IMR-90 (cell line): ENCODE measurements at regions not wholly inside any gene's neighbourhood (a gene's known extent, or its start where the extent isn't known, plus 50 kb on each side); places are given as distances from the start of the nearest gene placed in this dataset.

Experiments used
- ATAC-seq: fragments of 200-7000 bp; cut with Tn5 transposase; 2 replicates; pipeline ENCODE4 v1.9.1; 2020; ENCODE audit warnings: low read depth, mild to moderate bottlenecking, moderate library complexity
- BruUV-seq: library from RNA; stranded (reverse); fragments of 400-500 nt; replicated peaks from 2 replicates; lab custom pipeline; 2021; lab: Mats Ljungman, UMichigan
- CTCF ChIA-PET: fragments of 300-600 bp; formaldehyde crosslinking; extraction: SDS; loops from one replicate; lab custom pipeline; 2021; ENCODE audit warnings: antibody characterized with exemption; lab: Yijun Ruan, JAX
- POLR2A ChIA-PET: fragments of 300-600 bp; sonication (Branson Sonifier 250); formaldehyde crosslinking; loops from one replicate; lab custom pipeline; 2022; ENCODE audit warnings: antibody characterized with exemption; ENCODE audit not compliant: unreplicated experiment; lab: Charles Lee
- DNase-seq: peaks from one replicate; pipeline ENCODE4 v3.0.0; 2013
- H2AFZ ChIP-seq: replicated peaks from 2 replicates; pipeline ENCODE3; 2013; ENCODE audit warnings: low read length, mild to moderate bottlenecking; ENCODE audit not compliant: poor library complexity
- H2AK5ac ChIP-seq: 2 replicates; pipeline ENCODE4 v1.6.1; 2013; ENCODE audit warnings: low read depth, low read length, inconsistent platforms
- H2AK9ac ChIP-seq: replicated peaks from 2 replicates; pipeline ENCODE3; 2013; ENCODE audit warnings: mild to moderate bottlenecking, low read depth, low read length, moderate library complexity; ENCODE audit not compliant: poor library complexity
- H2BK120ac ChIP-seq: 2 replicates; pipeline ENCODE4 v1.6.1; 2013; ENCODE audit warnings: low read depth, low read length, inconsistent platforms
- H2BK15ac ChIP-seq: 3 replicates; pipeline ENCODE4 v1.6.1; 2013; ENCODE audit warnings: low read depth, low read length, inconsistent platforms
- H2BK20ac ChIP-seq: 2 replicates; pipeline ENCODE4 v1.6.1; 2013; ENCODE audit warnings: low read depth, mild to moderate bottlenecking, inconsistent platforms, low read length, moderate library complexity
- H2BK5ac ChIP-seq: 2 replicates; pipeline ENCODE4 v1.6.1; 2013; ENCODE audit warnings: mild to moderate bottlenecking, low read depth, low read length, inconsistent platforms; ENCODE audit not compliant: poor library complexity, severe bottlenecking
- H3K14ac ChIP-seq: replicated peaks from 2 replicates; pipeline ENCODE4 v1.6.1; 2013; ENCODE audit warnings: low read depth, low read length, inconsistent platforms
- H3K18ac ChIP-seq: 2 replicates; pipeline ENCODE4 v1.6.1; 2013; ENCODE audit warnings: low read depth, low read length, control low read depth
- H3K23ac ChIP-seq: 2 replicates; pipeline ENCODE4 v1.6.1; 2013; ENCODE audit warnings: low read depth, low read length, inconsistent platforms
- H3K27ac ChIP-seq: 2 replicates; pipeline ENCODE4 v1.5.1; 2013; ENCODE audit warnings: mild to moderate bottlenecking, control low read depth, low read length; ENCODE audit not compliant: insufficient read depth
- H3K27me3 ChIP-seq: 2 replicates; pipeline ENCODE4 v1.6.1; 2013; ENCODE audit warnings: low read length; ENCODE audit not compliant: control insufficient read depth, insufficient read depth
- H3K36me3 ChIP-seq: 2 replicates; pipeline ENCODE4 v1.6.1; 2013; ENCODE audit warnings: low read length, mixed read lengths; ENCODE audit not compliant: control insufficient read depth, insufficient read depth
- H3K4ac ChIP-seq: 2 replicates; pipeline ENCODE4 v1.6.1; 2013; ENCODE audit warnings: low read depth, low read length, inconsistent platforms
- H3K4me1 ChIP-seq: 2 replicates; pipeline ENCODE4 v1.6.1; 2013; ENCODE audit warnings: low read length, mixed read lengths; ENCODE audit not compliant: control insufficient read depth, insufficient read depth
- H3K4me2 ChIP-seq: 2 replicates; pipeline ENCODE4 v1.6.1; 2013; ENCODE audit warnings: low read depth, mild to moderate bottlenecking, control low read depth, low read length, moderate library complexity
- H3K4me3 ChIP-seq: 2 replicates; pipeline ENCODE4 v1.5.1; 2013; ENCODE audit warnings: low read depth, mild to moderate bottlenecking, control low read depth, low read length, moderate library complexity; ENCODE audit not compliant: insufficient read depth
- H3K56ac ChIP-seq: 2 replicates; pipeline ENCODE4 v1.6.1; 2013; ENCODE audit warnings: low read length, inconsistent platforms; ENCODE audit not compliant: insufficient read depth; ENCODE audit errors: extremely low read depth
- H3K79me1 ChIP-seq, 2 experiments: 2 replicates each; pipeline ENCODE4 v1.6.1; 2013; ENCODE audit warnings: low read length in 2 of 2, inconsistent platforms in 1 of 2, low read depth in 1 of 2
- H3K9ac ChIP-seq: 2 replicates; pipeline ENCODE4 v1.6.1; 2013; ENCODE audit warnings: low read depth, low read length, control low read depth
- H3K9me1 ChIP-seq: 2 replicates; pipeline ENCODE4 v1.6.1; 2013; ENCODE audit warnings: low read length, inconsistent platforms; ENCODE audit not compliant: insufficient read depth
- H3K9me3 ChIP-seq: 2 replicates; pipeline ENCODE4 v1.6.1; 2013; ENCODE audit warnings: low read length; ENCODE audit not compliant: control insufficient read depth, insufficient read depth
- H4K20me1 ChIP-seq: 2 replicates; pipeline ENCODE4 v1.6.1; 2013; ENCODE audit warnings: low read length, inconsistent platforms; ENCODE audit not compliant: insufficient read depth
- H4K5ac ChIP-seq: 2 replicates; pipeline ENCODE4 v1.6.1; 2013; ENCODE audit warnings: mild to moderate bottlenecking, low read depth, low read length, control low read depth
- H4K8ac ChIP-seq, 2 experiments: 2 replicates each; pipeline ENCODE4 v1.6.1; 2013; ENCODE audit warnings: low read depth in 2 of 2, low read length in 2 of 2, control low read depth in 1 of 2, inconsistent platforms in 1 of 2
- H4K91ac ChIP-seq: 2 replicates; pipeline ENCODE4 v1.6.1; 2013; ENCODE audit warnings: low read depth, low read length, inconsistent platforms; ENCODE audit not compliant: insufficient read depth
- BHLHE40 ChIP-seq: fragments of 150-350 bp; IDR thresholded peaks from 2 replicates; pipeline ENCODE4 v1.6.1; 2016; ENCODE audit warnings: mild to moderate bottlenecking, low read depth, low read length
- CEBPB ChIP-seq: IDR thresholded peaks from 2 replicates; pipeline ENCODE4 v1.6.1; 2012; ENCODE audit warnings: low read depth, low read length, improper control_type of control experiment
- CHD1 ChIP-seq: IDR thresholded peaks from 2 replicates; pipeline ENCODE4 v1.6.1; 2012; ENCODE audit warnings: low read depth, low read length, improper control_type of control experiment
- ELK1 ChIP-seq: fragments of 150-350 bp; IDR thresholded peaks from 2 replicates; pipeline ENCODE4 v1.6.1; 2016; ENCODE audit warnings: low read depth, mild to moderate bottlenecking, low read length, moderate library complexity, borderline replicate concordance
- FOS ChIP-seq: fragments of 150-350 bp; IDR thresholded peaks from 2 replicates; pipeline ENCODE4 v1.6.1; 2016; ENCODE audit warnings: low read depth, low read length
- MAZ ChIP-seq: IDR thresholded peaks from 2 replicates; pipeline ENCODE4 v1.6.1; 2012; ENCODE audit warnings: low read depth, mild to moderate bottlenecking, low read length, improper control_type of control experiment, moderate library complexity, borderline replicate concordance
- MXI1 ChIP-seq: IDR thresholded peaks from 2 replicates; pipeline ENCODE4 v1.6.1; 2012; ENCODE audit warnings: low read depth, mild to moderate bottlenecking, low read length, moderate library complexity, borderline replicate concordance
- NFE2L2 ChIP-seq: fragments of 150-350 bp; IDR thresholded peaks from 2 replicates; pipeline ENCODE4 v1.6.1; 2016; ENCODE audit warnings: low read depth, mild to moderate bottlenecking, low read length
- POLR2A ChIP-seq: IDR thresholded peaks from 2 replicates; pipeline ENCODE4 v1.6.1; 2012; ENCODE audit warnings: mild to moderate bottlenecking, low read depth, low read length
- RAD21 ChIP-seq: IDR thresholded peaks from 2 replicates; pipeline ENCODE4 v1.6.1; 2012; ENCODE audit warnings: low read length, improper control_type of control experiment
- RCOR1 ChIP-seq: IDR thresholded peaks from 2 replicates; pipeline ENCODE4 v1.6.1; 2012; ENCODE audit warnings: mild to moderate bottlenecking, low read length, improper control_type of control experiment; ENCODE audit not compliant: insufficient replicate concordance
- RFX5 ChIP-seq: IDR thresholded peaks from 2 replicates; pipeline ENCODE4 v1.8.0; 2012; ENCODE audit warnings: low read depth, mild to moderate bottlenecking, low read length, moderate library complexity
- SMC3 ChIP-seq: fragments of 150-350 bp; IDR thresholded peaks from 2 replicates; pipeline ENCODE4 v1.6.1; 2016; ENCODE audit warnings: low read depth, mild to moderate bottlenecking, antibody characterized with exemption, low read length, moderate library complexity
- WGBS, 2 experiments: methylation state at CpG; one replicate each; pipeline versions ENCODE4 v1.1.5 to v1.1.7; 2013; ENCODE audit warnings: missing lambda C conversion rate in 2 of 2; ENCODE audit not compliant: insufficient read length in 1 of 2; ENCODE audit errors: extremely low coverage in 2 of 2; 5-methylcytosine and 5-hydroxymethylcytosine counted together
- dilution Hi-C: fragments of 300-500 bp; cut with HindIII; formaldehyde crosslinking; loops from one replicate; pipeline ENCODE4 v1.14.3; 2018; ENCODE audit warnings: low sequenced_read_pairs; ENCODE audit not compliant: unreplicated experiment
- in situ Hi-C: fragments of 300-500 bp; cut with MboI; formaldehyde crosslinking; loops from 3 replicates; pipeline ENCODE4 v1.14.3; 2019; ENCODE audit warnings: low sequenced_read_pairs, inconsistent platforms, mixed read lengths
- intact Hi-C: fragments of 100-400 bp; cut with micrococcal nuclease; formaldehyde crosslinking; loops from 2 replicates; pipeline ENCODE4 v1.10.0; 2022
- TF ChIP-seq, protein P1 (sequence below): conservative IDR thresholded peaks from 2 replicates; pipeline ENCODE4 v1.5.1; 2012; ENCODE audit warnings: mild to moderate bottlenecking, low read depth, low read length, improper control_type of control experiment

GRCh38 chr17:79500745-79501618 lies 109.9 kb downstream of the RBFOX3 start (continued):
- TF ChIP-seq NFE2L2 = no peak

DNA sequence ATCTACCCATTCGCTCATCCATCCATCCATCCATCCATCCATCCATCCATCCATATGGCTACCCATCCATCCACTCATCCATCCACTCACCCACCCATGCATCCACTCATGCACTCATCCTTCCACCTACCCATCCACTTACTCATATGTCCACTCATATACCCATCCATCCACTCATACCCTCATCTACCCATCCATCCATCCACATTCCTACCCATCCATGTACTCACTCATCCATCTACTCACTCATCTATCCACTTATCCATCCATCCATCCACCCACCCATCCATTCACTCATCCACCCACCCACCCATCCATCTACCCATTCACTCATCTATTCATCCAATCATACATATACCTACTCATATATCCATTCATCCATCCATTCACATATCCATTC lies 112.0 kb downstream of the RBFOX3 start:
- CTCF ChIA-PET = no interaction called here
- ATAC-seq = no peak
- Histone ChIP-seq H2BK20ac (no peak overlapping the region), H2AFZ (no peak overlapping the region), H3K4me1 (no peaks in the 10 kb centered on the region), H4K8ac (no peak overlapping the region), H3K14ac (no peak overlapping the region), H2BK5ac (peak overlapping the region; percentile 19), H4K20me1 (no peaks in the 10 kb centered on the region), H4K91ac (no peak overlapping the region), H3K4ac (no peak overlapping the region), H3K9me1 (no peaks in the 10 kb centered on the region), H2BK15ac (no peak overlapping the region), H3K9ac (no peak overlapping the region), H3K18ac (no peak overlapping the region), H2BK120ac (no peak overlapping the region), H3K9me3 (peaks cover 5% of the 10 kb centered on the region; the same call in 1 of the 2 replicates), H3K23ac (no peak overlapping the region), H3K27ac (no peak overlapping the region), H3K27me3 (no peaks in the 10 kb centered on the region), H3K4me2 (no peak overlapping the region), H2AK9ac (no peak overlapping the region), H3K79me1 (no peaks in the 10 kb centered on the region), H3K56ac (no peak overlapping the region), H3K36me3 (no peaks in the 10 kb centered on the region), H3K4me3 (no peak overlapping the region), H2AK5ac (no peak overlapping the region), H4K5ac (no peak overlapping the region)
- DNase-seq = no peak
- no peak for TF ChIP-seq FOS
- TF ChIP-seq RAD21 = no peak
- TF ChIP-seq RFX5 = no peak
- no peak for TF ChIP-seq RCOR1
- no peak for TF ChIP-seq ELK1
- TF ChIP-seq CHD1 = no peak
- TF ChIP-seq MXI1 = no peak
- no peak for TF ChIP-seq CEBPB
- no peak for TF ChIP-seq SMC3
- no peak for TF ChIP-seq MAZ
- no peak for TF ChIP-seq BHLHE40
- TF ChIP-seq, protein P1, sequence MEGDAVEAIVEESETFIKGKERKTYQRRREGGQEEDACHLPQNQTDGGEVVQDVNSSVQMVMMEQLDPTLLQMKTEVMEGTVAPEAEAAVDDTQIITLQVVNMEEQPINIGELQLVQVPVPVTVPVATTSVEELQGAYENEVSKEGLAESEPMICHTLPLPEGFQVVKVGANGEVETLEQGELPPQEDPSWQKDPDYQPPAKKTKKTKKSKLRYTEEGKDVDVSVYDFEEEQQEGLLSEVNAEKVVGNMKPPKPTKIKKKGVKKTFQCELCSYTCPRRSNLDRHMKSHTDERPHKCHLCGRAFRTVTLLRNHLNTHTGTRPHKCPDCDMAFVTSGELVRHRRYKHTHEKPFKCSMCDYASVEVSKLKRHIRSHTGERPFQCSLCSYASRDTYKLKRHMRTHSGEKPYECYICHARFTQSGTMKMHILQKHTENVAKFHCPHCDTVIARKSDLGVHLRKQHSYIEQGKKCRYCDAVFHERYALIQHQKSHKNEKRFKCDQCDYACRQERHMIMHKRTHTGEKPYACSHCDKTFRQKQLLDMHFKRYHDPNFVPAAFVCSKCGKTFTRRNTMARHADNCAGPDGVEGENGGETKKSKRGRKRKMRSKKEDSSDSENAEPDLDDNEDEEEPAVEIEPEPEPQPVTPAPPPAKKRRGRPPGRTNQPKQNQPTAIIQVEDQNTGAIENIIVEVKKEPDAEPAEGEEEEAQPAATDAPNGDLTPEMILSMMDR = no peak
- TF ChIP-seq POLR2A = no peak
- no peak for TF ChIP-seq NFE2L2
- in situ Hi-C loops = no loop called here
- dilution Hi-C loops = no loop called here
- intact Hi-C loops = no loop called here
- no TSS peak for BruUV-seq
- POLR2A ChIA-PET = no interaction called here
- 0% methylated on average over 1 of the region's 1 CpG; no CpG with 5 or more reads in 1 of the 2 experiments for WGBS, 2 experiments
